ENCODE measurements at regions not wholly inside any gene's neighbourhood (a gene's known extent, or its start where the extent isn't known, plus 50 kb on each side); places are given as distances from the start of the nearest gene placed in this dataset.

GRCh38 chr21:28561772-28562171, 430.9 kb downstream of the LTN1 start:
- intact Hi-C loops (cut with micrococcal nuclease; ENCODE audit: unreplicated experiment): no loop called here
- no peak for DNase-seq

GRCh38 chr21:28554660-28555475, 437.8 kb downstream of the LTN1 start:
- H3K27me3 ChIP-seq (replicated peaks; ENCODE audit: control insufficient read depth, insufficient read depth, low read length): no peaks in the 10 kb centered on the region
- no peak for TF ChIP-seq CTCF (IDR thresholded peaks at IDR 0.05; ENCODE audit: insufficient read depth in 1 of 2, low read depth in 1 of 2, low read length in 1 of 2, severe bottlenecking in 1 of 2, unreplicated experiment in 1 of 2)
- intact Hi-C loops (cut with micrococcal nuclease; ENCODE audit: unreplicated experiment): no loop called here
- Mint-ChIP-seq H3K36me3 (ENCODE audit: insufficient read depth, unreplicated experiment) (peaks cover 8% of the 10 kb centered on the region), H3K27ac (ENCODE audit: unreplicated experiment) (peak overlapping the region; percentile 70), H3K9me3 (ENCODE audit: unreplicated experiment) (peaks cover 28% of the 10 kb centered on the region), H3K4me3 (ENCODE audit: unreplicated experiment) (peak overlapping the region; percentile 23), H3K4me1 (ENCODE audit: low read depth, unreplicated experiment) (peaks cover 11% of the 10 kb centered on the region), H3K27me3 (ENCODE audit: insufficient read depth, unreplicated experiment) (no peaks in the 10 kb centered on the region)
- POLR2A ChIA-PET: interaction anchor here (0.6 kb wide), 1 partner anchor 184 kb away, joined by 3 read pairs; no protein-coding TSS in a partner anchor
- no peaks in the 10 kb centered on the region for H3K9me3 ChIP-seq
- H3K36me3 ChIP-seq (ENCODE audit: control insufficient read depth, insufficient read depth, low read length): no peaks in the 10 kb centered on the region
- no TSS peak for BruUV-seq (replicated peaks)
- no peak overlapping the region for H3K4me3 ChIP-seq (ENCODE audit: low read depth, low read length)
- DNase-seq: peak; percentile 19 to 64
- peaks cover 19% of the 10 kb centered on the region for H3K4me1 ChIP-seq
- CTCF ChIA-PET: no interaction called here

More at GRCh38 chr21:28561772-28562171, 430.9 kb downstream of the LTN1 start:
- ChIA-PET POLR2A (no interaction called here), CTCF (no interaction called here)
- Mint-ChIP-seq H3K27ac (ENCODE audit: unreplicated experiment) (no peak overlapping the region), H3K27me3 (ENCODE audit: insufficient read depth, unreplicated experiment) (no peaks in the 10 kb centered on the region), H3K36me3 (ENCODE audit: insufficient read depth, unreplicated experiment) (no peaks in the 10 kb centered on the region), H3K9me3 (ENCODE audit: unreplicated experiment) (peaks cover 27% of the 10 kb centered on the region), H3K4me3 (ENCODE audit: unreplicated experiment) (no peak overlapping the region), H3K4me1 (ENCODE audit: low read depth, unreplicated experiment) (no peaks in the 10 kb centered on the region)
- no peaks in the 10 kb centered on the region for H3K4me1 ChIP-seq
- H3K36me3 ChIP-seq (ENCODE audit: control insufficient read depth, insufficient read depth, low read length): no peaks in the 10 kb centered on the region
- peaks cover 7% of the 10 kb centered on the region; the same call in 1 of the 2 replicates for H3K9me3 ChIP-seq
- no TSS peak for BruUV-seq (replicated peaks)
- H3K4me3 ChIP-seq (ENCODE audit: low read depth, low read length): no peak overlapping the region
- H3K27me3 ChIP-seq (replicated peaks; ENCODE audit: control insufficient read depth, insufficient read depth, low read length): no peaks in the 10 kb centered on the region
- no peak for TF ChIP-seq CTCF (IDR thresholded peaks at IDR 0.05; ENCODE audit: insufficient read depth in 1 of 2, low read depth in 1 of 2, low read length in 1 of 2, severe bottlenecking in 1 of 2, unreplicated experiment in 1 of 2)

GRCh38 chr21:28550057-28550825, 442.4 kb downstream of the LTN1 start:
- CTCF ChIA-PET: no interaction called here
- H3K36me3 ChIP-seq (ENCODE audit: control insufficient read depth, insufficient read depth, low read length): no peaks in the 10 kb centered on the region
- peaks cover 9% of the 10 kb centered on the region for H3K4me1 ChIP-seq
- no peak overlapping the region for H3K27ac Mint-ChIP-seq (ENCODE audit: unreplicated experiment)
- H3K27me3 Mint-ChIP-seq (ENCODE audit: insufficient read depth, unreplicated experiment): no peaks in the 10 kb centered on the region
- no peaks in the 10 kb centered on the region for H3K9me3 ChIP-seq
- H3K9me3 Mint-ChIP-seq (ENCODE audit: unreplicated experiment): peaks cover 10% of the 10 kb centered on the region
- TF ChIP-seq CTCF (IDR thresholded peaks at IDR 0.05; ENCODE audit: insufficient read depth in 1 of 2, low read depth in 1 of 2, low read length in 1 of 2, severe bottlenecking in 1 of 2, unreplicated experiment in 1 of 2): no peak
- H3K4me1 Mint-ChIP-seq (ENCODE audit: low read depth, unreplicated experiment): peaks cover 1% of the 10 kb centered on the region
- no peak overlapping the region for H3K4me3 ChIP-seq (ENCODE audit: low read depth, low read length)
- no peaks in the 10 kb centered on the region for H3K27me3 ChIP-seq (replicated peaks; ENCODE audit: control insufficient read depth, insufficient read depth, low read length)
- POLR2A ChIA-PET: no interaction called here
- H3K4me3 Mint-ChIP-seq (ENCODE audit: unreplicated experiment): no peak overlapping the region
- BruUV-seq (replicated peaks): no TSS peak
- H3K36me3 Mint-ChIP-seq (ENCODE audit: insufficient read depth, unreplicated experiment): no peaks in the 10 kb centered on the region
- intact Hi-C loops (cut with micrococcal nuclease; ENCODE audit: unreplicated experiment): no loop called here
- DNase-seq: no peak

All from Caco-2 (cell line).